ENCODE measurements at regions not wholly inside any gene's neighbourhood (a gene's known extent, or its start where the extent isn't known, plus 50 kb on each side); places are given as distances from the start of the nearest gene placed in this dataset.

DNA sequence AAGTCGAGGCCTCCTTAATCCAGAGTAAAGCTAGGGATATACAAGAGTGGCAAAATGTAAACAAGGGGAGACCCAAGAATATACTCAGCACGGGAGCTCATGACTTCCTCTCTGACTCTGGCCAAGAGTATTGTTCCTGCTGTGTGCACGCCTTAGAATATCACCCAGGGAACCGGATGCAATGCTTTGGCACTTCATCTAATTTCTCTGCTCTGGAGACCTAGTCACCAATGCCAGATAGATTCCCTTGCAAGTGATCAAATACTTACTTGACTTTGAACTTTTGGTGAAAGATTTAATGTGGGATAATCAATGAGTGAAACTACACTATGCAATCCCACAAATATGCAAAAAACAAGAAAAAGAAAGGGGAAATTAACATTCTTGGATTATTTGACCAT lies 695.5 kb downstream of the INHBA start:
- Histone ChIP-seq H3K9me3 (ENCODE audit: low read depth) (no peaks in the 10 kb centered on the region), H3K4me3 (no peak overlapping the region), H4K20me1 (ENCODE audit: low read depth) (no peaks in the 10 kb centered on the region), H3K36me3 (no peaks in the 10 kb centered on the region), H3K27me3 (no peaks in the 10 kb centered on the region), H3K79me2 (ENCODE audit: low read depth) (no peaks in the 10 kb centered on the region), H3K9ac (no peak overlapping the region), H2AFZ (replicated peaks) (no peak overlapping the region), H3K4me1 (no peaks in the 10 kb centered on the region), H3K27ac (no peak overlapping the region), H3F3A (ENCODE audit: low read depth) (no peaks in the 10 kb centered on the region), H3K4me2 (no peak overlapping the region)
- H3K4me3 Mint-ChIP-seq: no peak overlapping the region
- H3K27me3 Mint-ChIP-seq (ENCODE audit: insufficient read depth, low read depth): peaks cover 6% of the 10 kb centered on the region
- no peak for DNase-seq (ENCODE audit: low spot score)
- H3K36me3 Mint-ChIP-seq: no peaks in the 10 kb centered on the region
- peaks cover 3% of the 10 kb centered on the region for H3K9me3 Mint-ChIP-seq
- H3K27ac Mint-ChIP-seq: no peak overlapping the region
- H3K4me1 Mint-ChIP-seq: peaks cover 16% of the 10 kb centered on the region
- no peak for TF ChIP-seq EZH2phosphoT487 (IDR thresholded peaks at IDR 0.05)
- TF ChIP-seq, protein P1, sequence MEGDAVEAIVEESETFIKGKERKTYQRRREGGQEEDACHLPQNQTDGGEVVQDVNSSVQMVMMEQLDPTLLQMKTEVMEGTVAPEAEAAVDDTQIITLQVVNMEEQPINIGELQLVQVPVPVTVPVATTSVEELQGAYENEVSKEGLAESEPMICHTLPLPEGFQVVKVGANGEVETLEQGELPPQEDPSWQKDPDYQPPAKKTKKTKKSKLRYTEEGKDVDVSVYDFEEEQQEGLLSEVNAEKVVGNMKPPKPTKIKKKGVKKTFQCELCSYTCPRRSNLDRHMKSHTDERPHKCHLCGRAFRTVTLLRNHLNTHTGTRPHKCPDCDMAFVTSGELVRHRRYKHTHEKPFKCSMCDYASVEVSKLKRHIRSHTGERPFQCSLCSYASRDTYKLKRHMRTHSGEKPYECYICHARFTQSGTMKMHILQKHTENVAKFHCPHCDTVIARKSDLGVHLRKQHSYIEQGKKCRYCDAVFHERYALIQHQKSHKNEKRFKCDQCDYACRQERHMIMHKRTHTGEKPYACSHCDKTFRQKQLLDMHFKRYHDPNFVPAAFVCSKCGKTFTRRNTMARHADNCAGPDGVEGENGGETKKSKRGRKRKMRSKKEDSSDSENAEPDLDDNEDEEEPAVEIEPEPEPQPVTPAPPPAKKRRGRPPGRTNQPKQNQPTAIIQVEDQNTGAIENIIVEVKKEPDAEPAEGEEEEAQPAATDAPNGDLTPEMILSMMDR (IDR thresholded peaks at IDR 0.05): no peak
- TF ChIP-seq EZH2 (IDR thresholded peaks at IDR 0.05): no peak

GRCh38 chr7:41006306-41006995 lies 696.4 kb downstream of the INHBA start:
- H3F3A ChIP-seq (ENCODE audit: low read depth): no peaks in the 10 kb centered on the region
- no peak for DNase-seq (ENCODE audit: low spot score)
- Mint-ChIP-seq H3K4me1 (peaks cover 10% of the 10 kb centered on the region), H3K27me3 (ENCODE audit: insufficient read depth, low read depth) (peaks cover 6% of the 10 kb centered on the region), H3K27ac (no peak overlapping the region), H3K4me3 (no peak overlapping the region), H3K36me3 (no peaks in the 10 kb centered on the region), H3K9me3 (peaks cover 3% of the 10 kb centered on the region)
- H3K4me3 ChIP-seq: no peak overlapping the region
- H4K20me1 ChIP-seq (ENCODE audit: low read depth): no peaks in the 10 kb centered on the region
- no peaks in the 10 kb centered on the region for H3K36me3 ChIP-seq
- no peak overlapping the region for H3K4me2 ChIP-seq
- no peaks in the 10 kb centered on the region for H3K9me3 ChIP-seq (ENCODE audit: low read depth)
- no peaks in the 10 kb centered on the region for H3K4me1 ChIP-seq
- no peak overlapping the region for H3K27ac ChIP-seq
- no peak for TF ChIP-seq EZH2 (IDR thresholded peaks at IDR 0.05)
- TF ChIP-seq EZH2phosphoT487 (IDR thresholded peaks at IDR 0.05): no peak
- TF ChIP-seq, protein P1 (IDR thresholded peaks at IDR 0.05): no peak
- H3K79me2 ChIP-seq (ENCODE audit: low read depth): no peaks in the 10 kb centered on the region
- no peak overlapping the region for H2AFZ ChIP-seq (replicated peaks)
- no peak overlapping the region for H3K9ac ChIP-seq
- H3K27me3 ChIP-seq: no peaks in the 10 kb centered on the region

DNA sequence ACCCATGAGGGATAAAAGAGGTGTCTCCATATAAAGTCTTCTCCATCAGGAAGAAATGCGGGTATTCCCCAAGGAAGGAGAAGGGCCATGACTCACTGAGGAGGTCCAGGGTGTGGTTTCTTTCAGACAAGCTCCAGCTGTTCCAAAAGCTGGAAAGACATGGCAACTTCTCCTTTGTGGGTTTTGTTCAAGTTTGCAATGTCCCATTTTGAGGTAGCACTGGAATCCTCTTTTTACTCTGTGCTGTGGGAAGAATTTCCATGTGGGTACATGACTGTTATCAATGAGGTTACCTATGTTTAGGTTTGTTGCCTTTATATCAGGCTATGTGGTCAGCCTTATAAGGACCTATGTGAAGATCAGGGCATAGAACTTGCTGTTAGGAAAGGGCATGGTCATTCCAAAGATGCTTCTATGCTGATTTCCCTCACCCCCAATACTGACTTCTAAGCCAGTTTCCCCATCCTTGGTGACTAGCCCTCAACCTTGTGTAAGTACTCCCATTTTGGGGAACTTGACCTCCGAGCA lies 697.5 kb downstream of the INHBA start:
- Mint-ChIP-seq H3K27me3 (ENCODE audit: insufficient read depth, low read depth) (peaks cover 6% of the 10 kb centered on the region), H3K4me3 (no peak overlapping the region), H3K27ac (no peak overlapping the region), H3K36me3 (no peaks in the 10 kb centered on the region), H3K9me3 (peaks cover 3% of the 10 kb centered on the region), H3K4me1 (peaks cover 8% of the 10 kb centered on the region)
- no peaks in the 10 kb centered on the region for H3K9me3 ChIP-seq (ENCODE audit: low read depth)
- H3K79me2 ChIP-seq (ENCODE audit: low read depth): no peaks in the 10 kb centered on the region
- no peak overlapping the region for H2AFZ ChIP-seq (replicated peaks)
- no peaks in the 10 kb centered on the region for H3F3A ChIP-seq (ENCODE audit: low read depth)
- no peak overlapping the region for H3K4me3 ChIP-seq
- H3K27me3 ChIP-seq: no peaks in the 10 kb centered on the region
- H3K9ac ChIP-seq: no peak overlapping the region
- TF ChIP-seq, protein P1 (IDR thresholded peaks at IDR 0.05): no peak
- TF ChIP-seq EZH2phosphoT487 (IDR thresholded peaks at IDR 0.05): no peak
- DNase-seq (ENCODE audit: low spot score): no peak
- H3K4me2 ChIP-seq: no peak overlapping the region
- no peak overlapping the region for H3K27ac ChIP-seq
- no peaks in the 10 kb centered on the region for H3K36me3 ChIP-seq
- H3K4me1 ChIP-seq: no peaks in the 10 kb centered on the region
- no peaks in the 10 kb centered on the region for H4K20me1 ChIP-seq (ENCODE audit: low read depth)

All from neural progenitor cell (in vitro differentiated cells).